ENCODE measurements at regions not wholly inside any gene's neighbourhood (a gene's known extent, or its start where the extent isn't known, plus 50 kb on each side); places are given as distances from the start of the nearest gene placed in this dataset.

DNA sequence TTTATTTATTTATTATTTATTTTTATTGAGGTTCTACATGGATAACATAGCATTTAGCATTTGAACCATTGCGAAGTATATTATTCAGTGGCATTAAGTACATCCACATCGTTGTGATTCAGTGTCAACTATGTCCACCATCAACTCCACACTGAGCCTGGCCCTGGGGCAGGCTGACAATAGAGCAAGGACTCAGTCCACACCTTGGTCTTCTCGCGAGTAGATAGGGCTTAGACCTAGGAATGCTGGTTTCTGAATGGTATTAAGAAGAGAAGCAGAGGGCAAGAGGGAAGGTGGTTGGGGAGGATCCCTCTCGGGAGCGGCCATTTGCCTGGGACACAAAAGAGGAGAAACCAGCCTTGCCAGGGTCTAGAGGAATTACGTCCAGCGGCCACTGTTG is 599.2 kb upstream of the MGMT start:
- no peak for DNase-seq

DNA sequence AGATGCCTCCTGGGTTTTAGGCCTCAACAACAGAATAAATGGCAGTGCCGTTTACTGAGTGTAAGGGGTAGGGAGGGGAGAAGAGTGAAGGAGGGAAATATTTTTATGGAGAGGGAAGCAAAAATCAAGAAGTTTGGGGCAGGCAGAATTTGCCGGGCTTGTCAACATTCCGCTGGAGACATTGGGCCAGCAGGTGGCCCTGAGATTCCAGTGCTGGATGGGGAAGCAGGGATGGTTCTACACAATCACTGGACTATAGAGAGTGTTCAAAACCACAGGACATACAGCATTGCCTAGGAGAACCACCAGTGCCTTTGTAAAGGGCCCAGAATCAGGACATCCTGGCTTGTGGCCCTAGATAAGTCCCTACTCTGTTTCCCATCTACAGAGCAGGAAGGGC is 598.6 kb upstream of the MGMT start:
- no peak for DNase-seq

DNA sequence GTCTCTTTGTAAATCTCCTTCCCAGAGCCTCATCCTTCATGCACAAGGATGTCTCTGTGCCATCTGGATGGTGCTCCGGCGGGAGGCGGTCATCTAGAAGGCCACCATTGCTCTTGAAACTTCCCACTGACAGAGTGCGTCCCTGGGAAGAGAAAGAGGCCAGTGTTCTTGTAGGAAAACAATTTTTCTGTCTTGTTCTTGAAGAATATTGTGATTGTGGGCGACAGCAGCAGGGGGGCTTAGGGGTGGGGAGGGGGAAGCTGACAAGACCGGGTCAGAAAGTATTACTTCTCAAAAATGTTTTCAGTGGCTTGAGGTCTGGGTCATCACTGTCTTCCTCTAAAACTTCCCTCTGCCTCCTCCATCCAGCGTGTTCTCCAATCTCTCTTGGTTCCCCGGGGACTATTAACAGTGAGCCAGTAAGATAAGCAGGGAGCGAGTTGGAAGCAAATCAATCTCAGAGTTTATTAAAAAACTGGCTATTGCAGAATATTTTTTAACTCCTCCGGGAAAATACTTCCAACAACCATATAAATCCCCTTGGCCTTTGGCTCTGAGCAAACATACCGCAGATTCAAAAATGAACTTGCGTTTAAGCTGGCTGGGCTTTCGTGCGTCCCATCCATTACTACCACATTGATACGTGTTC is 597.8 kb upstream of the MGMT start:
- no peak for DNase-seq

DNA sequence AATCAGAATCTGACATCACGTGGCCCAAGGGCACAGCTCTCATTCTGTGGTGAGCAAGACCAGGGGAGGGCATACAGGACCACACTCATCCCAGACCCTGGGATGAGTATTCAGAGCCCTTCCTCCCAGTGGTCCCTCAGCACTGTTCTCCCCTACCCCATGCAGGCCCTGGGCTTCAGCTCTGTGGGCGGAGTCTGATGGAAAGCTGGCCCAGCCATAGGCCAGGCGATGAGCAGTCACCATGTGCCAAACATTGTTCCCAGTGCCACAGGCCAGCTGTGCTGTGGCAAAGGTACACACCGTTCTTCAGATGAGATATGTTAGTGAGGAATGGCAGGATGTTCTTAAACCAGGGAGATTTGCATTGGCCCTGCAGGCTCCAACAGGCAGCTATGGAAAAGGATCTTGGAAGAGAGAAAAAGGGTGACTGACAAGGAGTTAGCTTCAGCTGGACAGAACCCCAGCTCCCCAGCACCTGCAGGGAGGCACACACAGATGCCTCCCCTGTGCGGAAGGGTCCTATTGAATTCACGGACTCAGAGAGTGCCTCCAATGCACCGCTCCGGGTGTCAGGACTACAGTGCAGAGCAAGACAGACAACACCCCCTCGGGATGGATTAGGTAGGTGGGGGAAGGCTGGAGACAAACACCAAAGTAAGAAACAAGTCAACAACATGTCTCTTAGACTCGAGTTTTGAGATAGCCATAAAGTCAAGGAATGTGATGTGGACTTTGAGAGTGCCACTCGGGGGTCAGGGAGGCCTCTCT is 596.0 kb upstream of the MGMT start:
- no peak for DNase-seq

DNA sequence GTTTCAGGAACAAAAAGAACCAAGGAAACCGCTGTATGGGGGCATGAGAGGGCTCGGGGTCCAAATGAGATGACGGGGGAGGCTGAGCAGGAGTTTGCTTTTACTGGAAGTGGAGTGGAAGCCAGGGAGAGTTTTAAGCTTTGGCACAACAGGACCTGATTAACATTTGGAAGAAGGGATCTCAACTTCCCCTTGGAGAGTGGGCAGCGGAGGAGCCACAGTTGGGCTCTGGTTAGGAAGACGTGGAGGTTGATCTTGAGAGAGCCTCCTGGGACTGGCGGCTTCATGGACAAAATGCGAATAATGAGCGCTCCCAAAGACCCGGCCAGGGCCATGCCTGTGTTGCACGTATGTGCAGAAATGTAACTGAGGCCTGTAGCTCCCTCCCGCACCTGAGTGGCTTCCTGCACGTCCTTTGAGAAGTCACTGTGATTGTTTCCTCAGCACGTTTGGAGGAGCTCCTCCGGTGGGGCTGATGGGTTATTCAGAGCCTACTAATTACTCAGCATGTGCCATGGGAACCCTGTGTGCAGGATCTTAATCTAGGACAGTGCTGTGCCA is 595.3 kb upstream of the MGMT start:
- DNase-seq, result no peak

DNA sequence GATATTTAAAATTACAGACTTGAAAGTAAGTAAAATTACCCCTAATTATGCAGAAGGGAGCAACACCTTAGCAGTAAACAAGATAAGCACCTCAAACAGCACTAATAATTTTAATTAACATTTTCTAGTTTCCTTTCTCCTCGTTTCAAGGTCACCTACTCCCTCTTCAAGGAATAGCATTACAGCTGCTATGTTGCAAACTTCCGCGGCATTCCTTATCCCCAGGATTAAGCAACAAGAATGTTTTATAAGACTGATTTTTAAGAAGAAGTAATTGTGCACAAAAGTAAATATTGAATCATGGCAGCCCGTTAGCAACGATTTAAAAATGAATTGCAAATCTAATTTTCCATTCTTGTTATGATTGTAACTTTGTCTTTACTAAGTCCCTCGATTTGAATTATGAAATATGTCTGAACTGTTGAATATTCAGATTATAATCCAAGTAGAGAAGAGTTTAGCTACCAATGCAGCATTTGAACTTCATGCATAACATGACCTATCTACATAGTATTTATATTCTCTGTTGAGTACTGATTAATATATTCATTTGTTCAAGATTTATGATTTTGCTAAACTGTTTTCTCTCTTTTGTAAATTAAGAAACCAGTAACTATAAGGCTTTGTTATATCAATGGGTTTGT is 593.5 kb upstream of the MGMT start:
- no peak for DNase-seq

DNA sequence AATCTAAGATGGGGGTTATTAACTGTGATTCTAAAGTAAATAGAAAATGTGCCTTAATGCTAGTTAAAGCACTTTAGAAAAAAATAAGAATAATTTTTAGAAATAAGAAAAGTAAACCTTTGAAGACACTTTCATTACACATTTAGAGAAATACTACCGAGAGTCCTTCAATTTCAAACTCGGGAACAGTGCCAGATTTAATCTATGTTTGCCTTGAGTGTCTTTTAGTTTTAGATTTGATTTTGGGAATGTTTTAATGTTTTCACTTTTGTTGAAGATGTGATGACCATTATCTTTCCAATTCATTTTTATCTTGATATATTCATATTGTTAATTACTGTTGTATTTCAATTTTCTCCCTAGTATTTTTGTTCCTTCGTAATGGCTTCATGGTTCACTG is 592.7 kb upstream of the MGMT start:
- no peak for DNase-seq

DNA sequence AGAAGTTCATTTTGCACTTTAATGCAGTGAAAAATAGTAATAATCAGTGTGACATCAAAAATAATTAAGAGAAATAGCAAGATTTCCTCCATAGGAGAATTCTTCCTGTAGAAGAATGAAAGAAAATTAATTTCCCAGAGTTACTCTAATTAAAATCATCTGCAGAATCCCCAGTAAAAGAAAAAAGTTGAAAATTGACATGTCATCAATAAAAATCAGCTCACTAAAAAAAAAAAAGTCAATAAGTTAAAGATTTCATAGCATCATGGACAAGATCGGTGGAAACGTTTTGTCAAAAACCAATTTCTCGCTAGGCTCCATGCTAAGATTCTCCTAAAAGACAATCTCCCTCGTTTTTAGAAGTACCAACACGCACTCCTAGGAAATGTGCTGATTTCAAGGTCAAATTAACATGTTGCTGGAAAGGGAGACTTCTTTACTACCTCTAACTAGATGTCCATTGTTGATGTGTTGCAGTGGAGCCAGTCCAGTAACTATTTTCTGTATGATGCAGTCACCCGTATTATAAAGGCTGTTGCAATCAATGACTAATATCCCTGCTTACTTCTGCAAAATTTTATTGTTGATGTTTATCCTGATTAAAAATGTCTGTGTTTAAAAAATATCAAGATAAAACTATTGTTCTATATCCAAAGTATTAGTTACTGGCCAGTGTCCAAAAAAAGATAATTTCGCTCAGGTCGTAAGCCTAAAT is 591.9 kb upstream of the MGMT start:
- DNase-seq, result no peak

DNA sequence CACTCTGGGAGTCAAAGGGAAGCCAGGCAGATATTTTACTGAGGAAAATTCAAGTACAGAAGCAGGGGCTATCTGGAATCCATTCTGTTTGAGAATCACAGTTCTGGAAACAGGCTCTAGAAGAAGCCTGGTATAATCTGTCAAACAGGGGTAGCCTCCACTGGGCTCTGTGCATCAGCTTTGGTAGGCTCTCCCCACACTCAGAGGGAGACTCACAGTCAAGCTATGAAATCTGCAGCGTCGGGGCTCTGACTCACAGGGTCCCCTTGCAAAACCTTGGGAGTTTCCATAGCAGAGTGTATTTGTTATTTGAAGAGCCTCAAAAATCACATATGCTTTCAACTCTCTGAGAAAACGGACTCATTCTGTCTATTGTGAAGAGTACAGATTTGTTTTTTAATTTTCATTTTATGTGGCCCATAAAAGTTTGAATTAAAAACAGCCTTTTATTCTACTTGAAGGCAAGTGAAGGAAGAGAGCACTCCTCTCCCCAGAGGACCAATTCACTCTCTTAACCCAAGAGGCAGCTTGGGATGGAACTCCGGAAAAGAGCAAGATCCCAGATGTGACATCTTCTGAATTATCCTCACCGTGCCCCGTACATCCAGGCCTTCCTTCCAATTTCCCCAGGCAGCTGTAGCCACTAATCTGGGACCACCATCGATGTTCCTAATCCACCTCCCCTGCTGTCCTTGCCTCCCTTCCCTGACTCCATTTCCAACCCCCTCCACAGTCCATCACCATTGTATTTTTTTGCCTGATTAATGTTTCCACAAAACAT is 590.9 kb upstream of the MGMT start:
- no peak for DNase-seq

DNA sequence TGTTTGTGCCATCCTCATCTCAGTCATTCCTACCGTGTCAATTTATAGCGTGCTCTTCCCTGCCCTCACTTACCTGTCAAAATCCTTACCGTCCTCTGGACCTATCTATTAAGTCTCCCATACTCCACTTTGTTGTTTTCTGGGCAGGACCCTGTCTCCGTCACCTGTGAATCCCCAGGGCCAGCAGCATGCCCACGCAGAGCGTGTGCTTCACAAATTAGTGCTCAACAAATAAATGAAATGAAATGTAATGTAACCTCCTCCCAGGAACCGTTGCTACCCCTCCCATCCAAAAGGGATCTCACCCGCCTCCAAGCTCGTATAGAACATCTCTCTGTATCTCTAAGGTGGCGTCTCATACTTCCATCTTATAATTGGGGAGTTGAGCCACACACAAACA is 589.9 kb upstream of the MGMT start:
- DNase-seq, result no peak

DNA sequence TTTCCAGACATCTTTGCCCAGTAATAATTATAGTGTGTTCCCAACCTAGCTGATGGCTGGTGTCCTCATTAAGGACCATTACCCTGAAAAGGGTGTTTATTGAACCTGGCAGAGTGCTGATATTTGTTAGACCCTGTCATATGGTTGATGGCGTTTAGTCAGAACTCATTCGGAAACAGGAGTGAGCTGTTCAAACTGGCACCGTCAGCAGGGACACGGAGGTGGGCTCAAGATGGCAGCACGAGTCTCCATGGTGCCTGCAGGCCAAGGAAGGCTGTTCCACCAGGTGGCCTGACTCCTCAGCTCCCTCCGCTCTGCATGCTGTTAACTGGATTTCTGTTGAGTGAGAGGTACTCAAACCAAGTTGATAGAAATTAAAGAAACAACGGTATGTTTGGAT is 589.1 kb upstream of the MGMT start:
- DNase-seq, result no peak

DNA sequence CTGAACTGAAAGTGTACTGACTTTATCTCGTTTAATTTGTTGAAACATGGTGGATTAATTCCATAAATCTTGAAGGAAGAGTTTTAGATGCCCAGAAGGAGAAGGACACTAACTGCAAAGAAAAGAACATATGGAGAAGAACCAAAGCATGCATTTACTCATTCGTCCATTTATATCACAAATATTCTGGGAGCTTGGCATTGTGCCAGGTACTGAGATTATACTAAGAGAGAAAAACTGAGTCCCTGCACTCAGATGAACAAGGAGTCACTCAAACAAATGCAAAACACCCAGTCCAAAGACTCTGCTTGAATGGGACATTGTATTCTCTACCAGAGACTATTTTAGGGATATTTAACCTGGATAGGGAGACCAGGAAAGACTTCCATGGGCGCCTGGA is 588.0 kb upstream of the MGMT start:
- no peak for DNase-seq

DNA sequence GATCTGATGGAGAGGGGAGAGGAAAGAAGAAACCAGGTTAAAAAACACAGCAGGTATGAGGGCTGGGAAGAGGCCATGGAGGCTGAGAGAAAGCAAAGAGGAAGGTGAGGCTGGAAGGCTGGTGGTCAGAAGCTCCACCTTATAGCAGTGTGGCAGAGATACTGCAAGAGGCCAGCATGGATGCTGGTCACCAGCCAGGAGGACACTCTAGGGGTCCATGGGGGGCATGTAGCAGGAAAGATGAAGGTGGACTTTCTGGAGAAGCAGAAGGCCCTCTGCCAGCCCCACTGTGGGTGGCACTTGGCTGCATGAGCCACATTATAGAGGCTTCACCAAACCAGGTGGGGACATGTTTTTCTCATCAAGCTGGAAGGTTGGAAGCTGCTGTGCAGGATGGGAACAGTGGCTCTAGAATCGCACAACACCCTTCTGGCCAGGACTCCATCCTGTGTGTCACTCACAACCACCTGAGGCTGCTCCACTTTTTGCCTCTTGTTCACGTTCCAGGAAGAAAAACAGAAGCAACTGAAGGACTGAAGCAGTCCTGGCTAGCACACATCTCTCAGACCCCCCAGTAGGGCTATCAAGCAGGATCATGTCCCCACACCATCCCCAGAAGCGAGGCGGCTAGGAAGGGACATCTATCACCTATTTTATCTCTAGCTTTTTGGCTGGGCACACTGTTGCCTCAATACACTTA is 587.5 kb upstream of the MGMT start:
- DNase-seq, result no peak

DNA sequence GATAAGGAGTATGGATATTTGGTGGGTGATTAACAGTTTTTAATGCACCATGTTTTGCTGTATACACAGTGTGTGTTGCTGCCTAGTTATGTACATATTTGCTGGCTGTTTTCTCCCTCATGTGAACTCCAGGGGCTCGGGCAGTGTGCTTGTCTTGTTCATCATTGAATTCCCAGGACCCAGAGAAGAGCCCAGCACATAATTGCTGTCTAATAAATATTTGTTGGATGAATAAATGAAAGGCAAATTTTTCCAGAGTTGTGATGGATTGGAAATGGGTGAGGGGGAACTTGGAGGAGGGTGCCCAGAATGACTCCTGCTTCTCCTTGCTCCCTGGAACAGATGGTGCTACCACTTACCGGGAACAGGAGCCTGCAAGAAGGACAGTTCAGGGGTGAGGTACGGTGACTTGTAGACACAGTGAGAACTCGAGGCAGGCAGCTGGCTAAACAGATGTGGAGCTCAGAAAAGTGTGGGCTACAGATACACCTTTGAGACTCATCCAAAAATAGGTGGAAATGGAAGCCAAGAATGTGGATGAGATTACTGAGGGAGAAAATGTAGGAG is 586.8 kb upstream of the MGMT start:
- no peak for DNase-seq

DNA sequence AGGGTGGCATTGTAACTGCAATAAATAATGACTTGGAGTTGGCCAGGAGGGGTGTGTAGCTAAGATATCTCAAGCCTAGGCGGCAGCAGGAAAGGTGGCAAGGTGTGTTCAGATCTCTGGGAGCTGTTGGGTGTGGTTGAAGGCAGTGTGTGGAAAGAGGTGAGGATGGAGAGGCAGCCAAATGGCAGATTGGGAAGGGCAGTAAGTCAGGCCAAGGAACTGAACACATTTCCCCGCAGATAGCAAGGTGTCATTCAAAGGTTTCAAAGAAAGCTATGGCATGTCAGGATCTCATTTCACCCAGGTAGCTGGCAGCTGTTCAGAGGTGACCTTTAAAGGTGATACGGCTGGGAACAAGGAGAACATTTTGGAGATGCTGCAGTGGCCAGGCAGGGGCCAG is 586.0 kb upstream of the MGMT start:
- no peak for DNase-seq

DNA sequence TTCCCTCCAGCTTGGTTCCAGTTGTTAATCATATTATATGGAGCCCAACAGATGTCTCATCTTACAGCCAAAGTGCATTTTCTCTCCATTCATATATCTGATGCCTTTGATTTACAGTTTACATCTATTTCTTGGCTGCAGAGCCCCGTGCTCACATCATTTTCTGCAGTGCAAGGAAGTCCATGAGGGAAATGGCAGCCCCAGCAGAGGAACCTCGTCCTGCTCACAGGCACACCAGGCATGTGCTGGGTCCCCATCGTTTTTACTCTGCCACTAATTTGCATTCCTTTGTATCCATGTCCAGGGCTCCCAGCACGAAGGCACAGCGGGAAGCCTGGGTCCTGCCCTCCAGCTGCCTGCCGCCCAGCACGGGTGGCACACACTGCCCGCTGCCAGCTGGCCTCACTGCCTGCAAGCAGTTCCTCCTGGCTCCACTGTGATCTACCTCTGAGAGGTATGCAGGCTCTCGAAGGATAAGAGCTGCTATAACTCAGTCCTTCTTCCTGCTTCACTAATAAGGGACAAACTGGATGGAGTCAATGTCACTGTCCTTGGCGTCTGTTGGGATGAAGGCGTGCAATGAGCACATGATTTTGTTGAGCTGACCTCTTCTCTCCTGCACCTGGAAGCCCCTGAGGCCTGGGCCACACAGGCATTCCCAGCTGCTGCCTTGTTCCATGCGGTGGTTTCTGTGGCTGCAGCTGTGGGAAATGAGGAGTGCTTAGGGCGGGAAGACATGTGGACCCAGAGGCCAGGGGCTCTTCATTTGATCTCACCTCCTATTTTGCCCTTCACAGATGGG is 583.6 kb upstream of the MGMT start:
- DNase-seq, result no peak

DNA sequence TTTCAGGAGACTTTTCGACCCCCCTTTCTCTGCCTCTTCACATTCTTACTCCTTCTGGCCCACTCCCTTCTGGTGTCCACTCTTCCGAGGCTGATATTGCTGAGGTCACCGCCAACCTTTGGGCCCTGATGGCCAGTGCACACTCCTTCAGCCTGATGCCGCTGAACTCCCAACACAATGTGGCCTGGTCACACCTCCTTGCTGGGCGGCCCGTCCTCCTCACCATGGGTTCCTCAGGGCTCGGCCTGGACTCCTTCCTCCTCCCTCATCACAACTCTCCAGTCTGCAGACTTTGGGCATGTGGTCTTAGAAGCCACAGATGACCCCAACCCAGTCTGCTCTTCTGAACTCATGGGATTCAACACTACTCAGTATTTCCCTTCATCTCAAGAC is 583.0 kb upstream of the MGMT start:
- DNase-seq, result no peak

DNA sequence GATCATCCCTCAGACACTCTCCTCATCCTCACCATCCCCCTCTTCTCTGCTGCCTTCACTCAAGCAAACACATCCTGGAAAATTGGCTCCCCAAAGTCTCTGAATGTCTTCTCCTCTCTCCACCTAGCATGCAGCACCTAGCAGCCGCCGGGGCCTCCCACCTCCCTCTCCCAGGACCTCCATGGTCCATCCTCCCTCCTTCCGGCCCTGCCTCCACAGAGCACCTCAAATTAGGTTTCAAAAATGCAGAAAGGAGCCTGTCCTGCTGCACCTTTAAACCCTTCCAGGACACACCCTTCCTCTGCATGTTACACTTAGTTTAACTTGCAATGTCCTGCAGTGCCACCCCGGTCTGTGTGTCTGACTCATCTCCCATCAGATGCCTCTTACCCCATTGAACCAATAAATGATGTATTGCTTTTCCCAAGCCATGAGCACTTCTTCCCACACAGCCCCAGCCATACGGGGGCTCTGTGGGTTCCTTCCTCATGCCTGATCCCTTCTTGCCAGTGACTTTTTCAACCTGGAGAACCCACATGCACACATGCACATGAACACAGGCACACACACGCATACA is 582.5 kb upstream of the MGMT start:
- DNase-seq, result no peak

DNA sequence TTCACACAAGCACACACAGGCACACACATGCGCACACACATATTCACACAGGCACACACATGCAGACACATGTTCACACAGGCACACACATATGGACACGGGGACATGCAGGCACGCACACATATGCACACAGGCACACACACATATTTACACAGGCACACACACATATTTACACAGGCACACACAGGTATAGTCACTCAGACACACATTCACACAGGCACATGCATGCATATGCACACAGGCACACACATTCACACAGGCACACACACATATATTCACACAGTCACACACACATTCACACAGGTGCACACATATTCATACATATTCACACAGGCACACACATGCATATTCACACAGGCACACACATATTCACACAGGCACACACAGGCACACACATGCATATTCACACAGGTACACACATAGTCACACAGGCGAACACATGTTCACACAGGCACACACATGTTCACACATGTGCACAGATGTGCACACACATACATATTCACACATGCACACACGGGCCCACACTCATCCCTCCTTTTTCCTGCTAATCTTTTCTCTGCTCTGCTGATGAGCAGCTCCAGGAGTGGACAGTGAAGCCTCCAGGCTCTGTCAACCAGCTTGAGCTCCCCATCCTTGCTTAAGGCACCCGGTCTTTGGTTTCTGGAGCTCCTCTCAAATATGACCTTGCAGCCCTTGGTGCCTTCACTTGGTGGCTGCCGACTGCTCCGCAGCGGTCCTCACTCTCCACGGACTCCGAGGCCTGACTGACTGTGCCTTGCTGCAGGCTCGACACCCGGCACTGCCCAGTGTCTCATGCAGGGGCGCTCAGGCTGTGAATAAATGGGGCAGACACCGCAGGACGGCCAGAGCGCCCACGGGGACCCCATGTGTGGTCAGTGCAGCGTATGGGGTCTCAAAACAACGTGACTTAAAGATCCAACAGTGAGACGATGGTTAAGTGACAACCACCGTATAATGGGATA is 581.2 kb upstream of the MGMT start:
- DNase-seq, result no peak
